Hematopoietic multipotent progenitor cell treated with erythropoietin and hydrocortisone succinate and interleukin-3 and kit ligand, for 15 days (in vitro differentiated cells): ENCODE measurements at regions not wholly inside any gene's neighbourhood (a gene's known extent, or its start where the extent isn't known, plus 50 kb on each side); places are given as distances from the start of the nearest gene placed in this dataset.

ENCODE experiments used
- DNase-seq: peaks from one replicate; pipeline ENCODE4 v3.0.0-alpha.2; 2015; ENCODE audit warnings: low spot score

GRCh38 chr13:84332346-84332745 is 450.1 kb upstream of the SLITRK1 start:
- no peak for DNase-seq

GRCh38 chr13:84315527-84315926 is 433.3 kb upstream of the SLITRK1 start:
- DNase-seq: no peak

- no peak for DNase-seq
These were observed 420.8 kb upstream of the SLITRK1 start for GRCh38 chr13:84303035-84303434.

DNA sequence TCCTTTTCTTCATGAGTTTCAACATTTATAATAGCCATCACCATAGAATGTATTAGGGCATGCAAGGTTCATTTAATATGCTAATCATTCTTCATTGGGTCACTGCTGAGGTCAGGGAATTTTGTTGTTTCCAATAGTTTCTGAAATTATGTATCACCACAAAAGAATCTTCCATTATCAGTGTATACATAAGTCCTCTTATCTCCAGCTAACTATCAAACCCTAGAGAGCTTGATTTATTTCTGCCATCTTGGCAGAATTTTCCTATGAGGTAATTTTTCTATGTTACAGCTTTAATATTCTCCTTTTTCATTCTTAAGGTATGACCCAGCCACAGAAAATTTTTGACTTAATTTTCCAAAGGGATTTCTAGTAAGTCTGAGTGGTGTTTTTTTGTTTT is 415.0 kb upstream of the SLITRK1 start:
- no peak for DNase-seq

GRCh38 chr13:84296401-84296800 is 414.1 kb upstream of the SLITRK1 start:
- no peak for DNase-seq

DNA sequence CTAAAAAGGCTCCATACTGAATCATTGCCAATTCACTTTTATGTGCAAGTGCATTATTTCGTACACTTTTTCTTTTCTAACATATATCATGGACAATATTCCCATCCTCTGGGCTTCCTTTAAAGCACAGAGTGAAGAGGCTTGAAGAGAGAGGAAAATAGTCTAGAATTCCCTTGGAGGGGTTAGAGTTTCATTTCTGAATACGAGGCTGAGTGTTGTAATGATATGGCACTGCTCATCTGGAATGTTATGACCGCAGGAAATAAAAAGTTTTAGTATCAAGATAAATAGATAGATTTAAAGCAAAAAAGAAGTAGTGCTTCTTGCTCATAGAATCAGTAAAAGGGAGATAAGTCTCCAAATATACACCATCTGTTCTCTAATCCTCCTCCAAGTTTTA is 412.3 kb upstream of the SLITRK1 start:
- DNase-seq: no peak

- DNase-seq: no peak
These were observed 408.1 kb upstream of the SLITRK1 start for GRCh38 chr13:84290386-84290785.

DNA sequence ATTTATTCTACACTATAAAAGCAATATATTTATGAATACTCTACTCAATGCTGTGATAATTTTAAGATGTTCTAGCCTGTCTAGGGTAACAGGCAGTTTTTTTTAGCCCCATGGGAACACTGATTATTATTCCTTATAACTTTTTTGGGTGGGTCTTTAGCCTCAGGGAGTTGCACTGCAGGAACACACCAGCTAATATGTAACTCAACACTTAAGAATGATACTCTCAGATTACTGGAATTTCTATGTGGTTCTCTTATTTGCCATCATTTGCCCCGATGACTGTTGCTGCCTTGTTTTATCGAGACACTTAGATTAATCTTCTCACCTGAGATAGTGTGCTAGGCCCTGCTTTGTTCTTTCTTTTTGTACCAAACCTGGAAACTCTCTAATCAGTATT is 396.9 kb upstream of the SLITRK1 start:
- DNase-seq: no peak

GRCh38 chr13:84272877-84273562 is 390.7 kb upstream of the SLITRK1 start:
- DNase-seq: no peak

DNA sequence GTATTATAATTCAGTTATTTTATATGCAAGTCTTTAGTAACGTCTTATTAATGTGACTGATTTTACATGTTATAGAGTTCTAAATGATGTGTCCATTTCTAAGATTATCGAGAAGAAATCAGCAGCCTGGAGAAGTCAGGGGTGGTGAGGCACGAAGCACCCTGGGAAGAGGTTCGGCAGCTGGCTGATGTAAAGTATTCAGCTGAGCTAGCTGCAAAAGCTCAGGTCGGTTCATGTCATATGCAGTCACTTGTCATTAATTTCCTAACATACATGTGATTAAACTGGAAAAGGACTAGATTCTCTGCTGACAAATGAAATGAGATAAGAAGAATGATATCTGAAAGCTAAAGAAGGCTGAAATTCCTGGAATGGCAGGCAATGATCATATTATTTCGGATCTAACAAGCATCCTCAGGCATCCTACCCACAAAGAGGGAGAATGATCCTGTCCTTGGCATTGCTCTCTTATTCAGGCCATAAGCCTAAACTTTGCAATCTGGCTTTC is 383.0 kb upstream of the SLITRK1 start:
- DNase-seq: no peak

DNA sequence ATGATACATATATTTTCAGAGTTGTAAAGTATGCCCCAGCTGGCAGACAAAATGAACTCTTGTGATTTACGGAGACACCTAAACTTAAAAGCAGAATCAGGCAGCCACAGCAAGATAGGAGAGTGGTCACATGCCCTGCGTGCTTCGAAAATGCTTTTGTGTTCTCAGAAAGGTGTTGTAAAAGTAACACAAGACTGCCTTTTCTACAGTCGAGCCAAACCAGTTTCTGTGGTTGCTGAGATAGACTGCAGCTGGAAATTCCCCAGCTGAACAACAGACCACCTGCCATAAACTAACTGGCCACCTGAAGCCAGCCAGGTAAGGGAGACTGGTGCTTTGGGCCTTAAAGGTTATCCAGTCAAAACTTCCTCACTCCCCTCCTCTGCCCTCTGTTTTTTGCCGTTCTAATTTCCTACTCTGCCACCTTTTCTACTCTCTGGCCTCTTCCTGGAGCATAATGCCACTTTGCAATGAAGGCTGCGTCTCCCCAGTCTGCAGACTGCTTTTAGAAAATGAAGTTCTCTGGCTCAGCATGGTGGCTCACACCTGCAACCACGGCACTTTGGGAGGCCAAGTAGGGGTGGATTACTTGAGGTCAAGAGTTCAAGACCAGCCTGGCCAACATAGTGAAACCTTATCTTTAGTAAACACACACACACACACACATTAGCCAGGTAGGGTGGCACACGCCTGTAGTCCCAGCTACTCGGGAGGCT is 381.2 kb upstream of the SLITRK1 start:
- DNase-seq: no peak

DNA sequence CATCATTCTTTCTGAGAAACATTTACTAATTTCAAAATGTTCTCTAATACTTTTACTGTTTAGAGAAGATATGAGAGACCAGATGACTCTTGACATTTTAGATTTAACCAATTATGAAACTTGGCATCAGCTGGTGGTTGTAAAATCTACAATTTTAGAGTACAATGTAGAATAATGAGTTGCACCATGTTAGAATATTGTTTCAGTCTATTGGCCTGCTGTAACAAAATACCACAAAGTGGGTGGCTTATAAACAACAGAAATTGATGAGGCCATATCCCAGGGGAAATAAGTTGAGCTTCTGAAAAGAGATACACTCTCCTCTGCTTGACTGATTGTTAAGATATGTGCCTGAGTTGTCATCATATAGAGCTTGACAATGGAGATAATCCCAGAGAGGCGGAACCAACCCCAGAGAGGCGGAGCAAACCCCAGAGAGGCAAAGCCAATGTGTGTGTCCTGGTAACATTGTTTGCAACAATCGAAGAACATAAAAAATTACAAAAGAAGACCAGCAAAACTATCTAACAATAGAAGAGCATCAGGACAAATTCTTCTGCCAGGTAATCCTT is 373.0 kb upstream of the SLITRK1 start:
- DNase-seq: no peak

GRCh38 chr13:84249463-84249862 is 367.2 kb upstream of the SLITRK1 start:
- no peak for DNase-seq

- no peak for DNase-seq
These were observed 361.1 kb upstream of the SLITRK1 start for GRCh38 chr13:84243340-84243739.

GRCh38 chr13:84239032-84239431 is 356.8 kb upstream of the SLITRK1 start:
- DNase-seq: no peak

- no peak for DNase-seq
These were observed 356.1 kb upstream of the SLITRK1 start for GRCh38 chr13:84238381-84238780.

GRCh38 chr13:84237143-84237542 is 354.9 kb upstream of the SLITRK1 start:
- DNase-seq: no peak

- no peak for DNase-seq
These were observed 352.1 kb upstream of the SLITRK1 start for GRCh38 chr13:84234416-84234815.

DNA sequence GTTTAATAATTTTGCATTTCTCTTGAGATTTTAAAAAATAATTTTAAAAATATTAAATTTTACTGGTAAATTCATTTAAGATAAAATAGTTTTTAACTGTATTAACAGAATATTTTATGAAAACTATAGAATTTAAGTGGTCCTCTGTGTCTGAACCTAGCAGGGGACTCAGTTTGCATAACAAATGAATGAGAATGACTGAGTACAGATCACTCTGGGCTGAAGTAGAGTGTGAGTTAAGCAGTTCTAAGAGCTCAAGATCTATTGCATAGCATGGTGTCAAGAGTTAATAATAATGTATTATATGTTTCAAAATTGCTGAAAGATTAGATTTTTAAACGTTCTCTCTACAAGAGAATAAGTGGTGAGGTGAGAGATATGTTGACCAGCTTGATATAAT is 348.3 kb upstream of the SLITRK1 start:
- DNase-seq: no peak

DNA sequence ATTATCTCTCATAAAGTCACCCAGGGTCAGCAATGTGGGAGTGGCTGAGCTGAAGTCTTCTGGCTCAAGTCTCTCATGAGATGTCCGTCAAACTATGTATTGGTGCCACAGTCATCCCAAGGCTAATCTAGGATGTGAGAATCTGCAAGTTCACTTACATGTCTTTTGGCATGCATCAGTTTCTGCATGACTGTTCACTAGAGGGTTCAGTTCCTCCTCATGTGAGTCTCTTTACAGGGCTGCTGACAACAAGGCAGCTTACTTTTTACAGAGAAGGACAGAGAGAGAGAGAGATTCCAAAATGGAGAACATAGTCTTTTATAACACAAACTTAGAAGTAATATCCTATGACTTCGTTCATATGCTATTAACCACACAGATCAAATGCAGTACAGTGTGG is 328.8 kb upstream of the SLITRK1 start:
- no peak for DNase-seq

DNA sequence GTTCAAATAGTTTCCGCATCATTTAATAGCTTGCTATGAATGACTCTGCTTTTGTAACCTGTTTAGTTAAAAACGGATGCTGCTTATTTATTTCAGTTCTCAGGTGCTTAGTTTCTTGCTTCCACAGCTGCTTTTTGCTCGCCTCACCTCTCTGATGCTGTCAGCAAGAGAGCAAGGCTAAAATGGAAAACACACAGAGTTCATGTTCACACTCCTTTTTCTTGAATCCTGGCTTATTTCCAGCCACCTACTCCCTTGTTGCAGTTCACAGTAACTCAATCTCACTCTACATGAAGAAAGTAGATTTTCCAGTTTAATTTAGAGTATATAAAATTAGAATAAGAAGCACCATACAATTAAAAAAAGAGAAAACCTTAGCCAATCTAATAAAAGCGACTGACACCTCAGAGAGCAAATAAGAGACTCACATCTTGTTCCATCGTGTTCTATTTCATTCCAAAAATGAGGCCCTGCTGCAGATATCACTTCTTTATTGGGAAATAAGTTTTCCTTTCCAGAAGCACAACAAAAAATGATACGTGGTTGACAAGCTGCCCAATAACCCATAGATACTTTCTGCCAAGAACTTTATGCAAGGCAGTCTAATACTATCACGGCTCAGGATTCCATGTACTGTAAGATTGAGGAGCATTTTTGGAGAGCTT is 326.1 kb upstream of the SLITRK1 start:
- no peak for DNase-seq

GRCh38 chr13:84207509-84207908 is 325.2 kb upstream of the SLITRK1 start:
- DNase-seq: no peak

DNA sequence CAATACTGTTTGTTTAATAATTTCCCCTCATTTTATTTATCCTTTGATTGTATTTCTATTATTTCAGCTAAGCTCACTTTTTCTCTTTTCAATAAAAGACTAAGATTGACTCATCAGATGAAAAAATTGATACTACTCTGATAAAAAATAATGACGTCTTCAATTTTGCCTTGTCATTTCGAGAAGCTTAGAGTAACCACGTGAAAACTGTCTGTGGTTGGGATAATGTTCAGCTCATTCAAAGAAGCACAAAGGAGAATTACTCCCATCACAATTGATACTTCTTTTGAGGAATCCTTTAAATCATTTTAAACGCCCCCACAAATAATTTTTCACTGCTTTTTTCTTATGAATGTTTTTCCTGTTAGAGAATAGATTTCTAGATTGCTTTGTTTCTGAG is 318.7 kb upstream of the SLITRK1 start:
- DNase-seq: no peak
